SK-N-SH treated with all-trans-retinoic acid at 6 μM for 48 hours (cell line): ENCODE measurements at regions not wholly inside any gene's neighbourhood (a gene's known extent, or its start where the extent isn't known, plus 50 kb on each side); places are given as distances from the start of the nearest gene placed in this dataset.

Experiments used
- CREB5 ChIP-seq: fragments of 250-450 bp; sonication (Bioruptor Pico); IDR thresholded peaks from 2 replicates; pipeline ENCODE4 v1.5.1; 2020; ENCODE audit warnings: low read depth, mild to moderate bottlenecking, moderate library complexity
- GLIS3 ChIP-seq: fragments of 250-450 bp; sonication (Bioruptor Pico); IDR thresholded peaks from 2 replicates; pipeline ENCODE4 v1.5.0; 2020; ENCODE audit warnings: mild to moderate bottlenecking, moderate library complexity
- ISL1 ChIP-seq: fragments of 250-450 bp; sonication (Bioruptor Pico); IDR thresholded peaks from 2 replicates; pipeline ENCODE4 v2.1.2; 2022; ENCODE audit warnings: mild to moderate bottlenecking, moderate library complexity
- OSR1 ChIP-seq: fragments of 250-450 bp; sonication (Bioruptor Pico); IDR thresholded peaks from 2 replicates; pipeline ENCODE4 v1.8.0; 2022; ENCODE audit warnings: moderate library complexity, mild to moderate bottlenecking, inconsistent platforms
- PATZ1 ChIP-seq: fragments of 250-450 bp; sonication (Bioruptor Pico); IDR thresholded peaks from 2 replicates; pipeline ENCODE4 v1.8.0; 2020; ENCODE audit warnings: mild to moderate bottlenecking, moderate library complexity, borderline replicate concordance
- RARB ChIP-seq: fragments of 250-450 bp; sonication (Bioruptor Pico); IDR thresholded peaks from 2 replicates; pipeline ENCODE4 v1.8.0; 2021; ENCODE audit warnings: mild to moderate bottlenecking, moderate library complexity
- SNAI2 ChIP-seq: fragments of 250-450 bp; sonication (Bioruptor Pico); IDR thresholded peaks from 2 replicates; pipeline ENCODE4 v1.5.0; 2020; ENCODE audit warnings: mild to moderate bottlenecking, moderate library complexity
- TOX ChIP-seq: fragments of 250-450 bp; sonication (Bioruptor Pico); IDR thresholded peaks from 2 replicates; pipeline ENCODE4 v1.8.0; 2021; ENCODE audit warnings: mild to moderate bottlenecking, moderate library complexity, borderline replicate concordance
- TSHZ2 ChIP-seq: fragments of 250-450 bp; sonication (Bioruptor Pico); IDR thresholded peaks from 2 replicates; pipeline ENCODE4 v1.5.0; 2020; ENCODE audit warnings: mild to moderate bottlenecking, moderate library complexity
- ZNF70 ChIP-seq: fragments of 450-650 bp; formaldehyde crosslinking; IDR thresholded peaks from 2 replicates; pipeline ENCODE4 v1.5.0; 2020; ENCODE audit warnings: mild to moderate bottlenecking, moderate library complexity

- TF ChIP-seq CREB5 (CRISPR knock-in tag) (no peak), OSR1 (no peak), SNAI2 (no peak), TOX (CRISPR knock-in tag) (no peak), GLIS3 (CRISPR knock-in tag) (no peak), ISL1 (CRISPR knock-in tag) (no peak), RARB (no peak), PATZ1 (no peak), ZNF70 (no peak), TSHZ2 (CRISPR knock-in tag) (no peak)
These were observed 1280.4 kb downstream of the NSUN3 start for GRCh38 chr3:95343228-95343627.
